Eye (tissue), 1 donor: ENCODE measurements at regions not wholly inside any gene's neighbourhood (a gene's known extent, or its start where the extent isn't known, plus 50 kb on each side); places are given as distances from the start of the nearest gene placed in this dataset.

Experiments used
- DNase-seq: peaks from one replicate; pipeline ENCODE4 v3.0.0-alpha.2; 2015

- peak; percentile 9 for DNase-seq
These were observed 94.6 kb downstream of the ZPLD1 start for GRCh38 chr3:102529452-102529851.

GRCh38 chr3:102530415-102531181 is 95.8 kb downstream of the ZPLD1 start:
- no peak for DNase-seq

DNA sequence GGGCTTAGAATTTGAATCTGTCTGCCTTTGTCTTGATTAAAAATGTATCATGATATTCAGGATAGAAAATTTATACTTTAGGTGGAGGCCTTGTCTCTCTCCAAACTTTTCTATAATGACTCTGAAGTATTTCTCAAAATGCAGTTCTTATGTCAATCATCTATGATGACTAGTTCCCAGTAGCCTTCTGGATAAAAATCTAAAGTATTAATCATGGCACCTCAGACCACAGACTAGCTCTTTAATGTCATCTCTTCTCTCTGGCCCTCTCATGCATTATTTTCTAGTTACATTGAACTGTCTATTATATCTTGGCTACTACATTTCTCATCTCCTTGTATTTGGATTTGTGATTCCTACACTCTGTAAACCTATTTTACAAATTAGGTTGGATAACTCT is 96.9 kb downstream of the ZPLD1 start:
- no peak for DNase-seq

DNA sequence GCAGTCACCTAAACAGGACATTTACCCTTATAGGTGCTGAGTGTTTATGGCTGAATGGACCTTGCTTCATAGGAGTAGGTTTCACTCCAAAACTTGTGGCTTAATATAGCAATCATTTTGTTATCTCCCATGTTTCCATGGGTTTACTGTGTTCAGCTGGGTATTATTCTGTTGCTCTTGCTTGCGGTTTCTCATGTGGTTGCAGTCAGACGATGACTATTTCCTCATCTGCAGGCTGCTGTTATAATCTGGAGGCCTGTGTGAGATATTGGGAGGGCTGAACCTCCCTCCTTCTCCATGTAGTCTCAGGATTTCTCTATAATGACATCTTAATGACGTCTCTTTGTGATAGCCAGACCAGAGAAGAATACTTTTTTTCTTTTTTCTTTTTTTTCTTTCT is 98.1 kb downstream of the ZPLD1 start:
- DNase-seq: no peak

- no peak for DNase-seq
These were observed 99.0 kb downstream of the ZPLD1 start for GRCh38 chr3:102533784-102534183.

DNA sequence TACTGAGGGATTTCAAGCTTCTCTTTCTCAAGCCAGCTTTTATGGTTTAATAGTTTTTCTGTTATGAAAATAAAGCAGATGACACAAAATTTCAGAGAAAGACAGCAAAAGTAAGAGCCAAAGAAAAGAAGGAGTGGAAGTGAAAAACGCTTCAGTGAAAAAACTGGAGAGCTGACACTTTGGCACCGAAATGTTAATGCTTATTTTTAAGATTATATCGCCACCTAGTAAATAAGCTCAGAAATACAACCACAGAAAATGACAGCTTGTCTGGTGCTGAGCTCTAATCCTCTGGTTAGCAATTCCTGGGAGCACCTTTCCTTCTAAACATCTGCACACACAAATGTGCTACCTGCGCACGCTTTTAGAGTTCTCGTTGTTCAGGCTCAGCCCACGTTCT is 101.6 kb downstream of the ZPLD1 start:
- peak; percentile 75 for DNase-seq

GRCh38 chr3:102537123-102537522 is 102.3 kb downstream of the ZPLD1 start:
- no peak for DNase-seq

- DNase-seq: no peak
These were observed 109.9 kb downstream of the ZPLD1 start for GRCh38 chr3:102544741-102545140.

DNA sequence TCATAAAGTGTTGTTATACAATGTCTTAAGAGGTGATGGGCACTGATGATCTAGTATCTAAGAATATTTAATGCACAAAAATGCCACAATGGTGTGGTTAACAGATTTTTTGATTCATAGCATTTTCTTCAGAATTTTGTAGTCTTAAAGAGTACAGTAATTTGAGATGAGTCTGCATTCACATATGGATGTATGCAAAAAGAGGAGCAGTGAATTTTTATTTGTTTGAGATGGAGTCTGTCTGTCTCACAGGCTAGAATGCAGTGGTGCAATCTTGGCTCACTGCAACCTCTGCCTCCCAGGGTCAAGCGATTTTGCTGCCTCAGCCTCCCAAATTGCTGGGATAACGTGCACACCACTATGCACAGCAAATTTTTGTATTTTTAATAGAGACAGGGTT is 110.5 kb downstream of the ZPLD1 start:
- no peak for DNase-seq

DNA sequence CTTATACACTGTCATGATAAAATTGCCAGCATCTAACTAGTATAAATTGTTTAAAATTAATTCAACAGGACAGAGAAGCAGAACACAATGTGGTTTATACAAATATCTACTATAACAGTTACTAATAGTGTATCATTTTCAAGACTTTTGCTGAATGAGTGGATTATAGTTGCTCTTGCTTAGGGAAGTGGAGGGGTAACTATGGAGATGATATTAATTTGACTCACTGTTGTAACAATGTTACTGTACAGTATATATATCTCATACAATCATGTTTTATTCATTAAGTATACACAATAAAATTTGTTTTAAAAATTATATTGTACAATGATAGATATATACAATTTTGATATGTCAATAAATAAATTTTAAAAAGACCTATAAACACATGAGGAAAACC is 119.1 kb downstream of the ZPLD1 start:
- no peak for DNase-seq

DNA sequence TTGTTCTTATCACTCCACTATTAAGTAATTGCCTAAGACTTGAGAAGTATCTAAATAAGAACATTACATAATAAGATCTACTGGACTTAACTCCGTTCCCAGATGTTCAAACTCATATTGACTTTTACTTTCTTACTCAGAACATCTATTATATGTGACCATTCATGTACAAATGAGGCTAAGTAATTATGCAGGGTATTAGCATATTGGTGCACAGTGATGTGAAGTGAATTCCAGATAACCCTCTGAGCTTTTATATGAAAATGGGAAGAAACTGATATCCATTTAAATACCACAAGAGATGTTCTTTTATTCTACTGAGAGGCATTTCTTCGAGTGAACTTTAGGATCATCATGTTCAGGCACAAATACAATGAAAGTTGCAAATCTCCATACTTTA is 135.7 kb downstream of the ZPLD1 start:
- no peak for DNase-seq

GRCh38 chr3:102571006-102571405 is 136.2 kb downstream of the ZPLD1 start:
- no peak for DNase-seq

- DNase-seq: no peak
These were observed 137.0 kb downstream of the ZPLD1 start for GRCh38 chr3:102571720-102572384.

DNA sequence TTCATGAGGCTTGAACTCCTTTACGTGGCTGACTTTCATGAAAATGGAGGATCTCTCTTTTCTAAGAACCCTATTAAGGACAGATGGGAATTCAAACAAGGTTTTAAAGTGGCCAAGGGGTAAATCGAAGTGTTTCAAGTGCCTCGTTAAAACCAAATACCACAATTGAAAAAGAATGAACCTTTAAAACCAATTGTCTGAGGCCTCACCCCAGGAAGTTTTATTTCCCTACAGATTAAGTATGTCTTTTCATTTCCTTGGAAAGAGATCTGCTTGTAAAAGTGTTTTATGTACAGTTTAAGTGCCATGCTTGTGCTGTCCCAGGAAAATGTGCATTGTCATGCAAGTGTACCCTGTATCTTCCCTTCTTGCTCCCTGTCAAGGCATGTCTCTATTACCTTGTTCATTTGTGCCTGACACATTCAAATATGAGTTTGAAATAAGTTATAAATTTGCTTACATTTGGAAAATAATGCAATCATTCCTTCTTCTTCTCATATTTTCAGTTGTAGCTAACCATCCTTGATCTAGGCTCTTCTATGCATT is 138.7 kb downstream of the ZPLD1 start:
- DNase-seq: no peak

DNA sequence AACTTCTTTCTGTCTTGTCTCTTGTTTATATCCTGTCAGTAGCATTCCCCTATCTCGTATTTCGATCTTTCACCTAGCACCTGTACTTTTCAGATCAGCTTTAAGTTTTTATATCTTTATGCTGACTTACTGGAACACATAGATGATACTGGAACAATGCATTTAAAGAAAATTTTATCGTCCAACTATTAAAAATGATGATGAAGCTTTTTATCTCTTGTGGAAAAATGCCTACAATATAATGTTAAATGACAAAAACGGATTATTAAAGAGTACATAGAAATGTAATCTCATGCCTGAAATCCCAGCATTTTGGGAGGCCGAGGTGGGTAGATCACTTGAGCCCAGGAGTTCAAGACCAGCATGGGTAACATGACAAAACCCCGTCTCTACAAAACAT is 139.5 kb downstream of the ZPLD1 start:
- DNase-seq: no peak

- no peak for DNase-seq
These were observed 141.8 kb downstream of the ZPLD1 start for GRCh38 chr3:102576651-102577050.

GRCh38 chr3:102577082-102577789 is 142.4 kb downstream of the ZPLD1 start:
- no peak for DNase-seq

DNA sequence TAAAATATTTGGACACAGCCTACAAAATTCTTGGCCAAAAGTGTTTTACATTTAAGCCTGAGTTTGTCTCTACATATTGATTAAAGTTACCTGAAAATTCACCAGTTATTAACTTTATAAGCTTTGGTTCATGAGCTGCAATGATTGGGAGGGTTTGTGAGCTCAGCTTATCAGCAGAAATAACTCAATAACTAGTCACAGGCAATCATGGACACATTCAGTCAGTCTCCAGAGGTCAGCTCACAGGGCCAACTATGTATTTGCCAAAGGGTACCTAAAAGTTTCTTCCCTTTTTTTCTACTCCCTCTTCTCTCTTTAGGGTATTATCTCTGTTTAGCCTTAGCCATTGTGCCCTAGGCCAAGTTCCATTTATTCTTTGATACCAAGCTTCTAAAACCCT is 145.9 kb downstream of the ZPLD1 start:
- DNase-seq: no peak

GRCh38 chr3:102586485-102586884 is 151.7 kb downstream of the ZPLD1 start:
- DNase-seq: no peak

GRCh38 chr3:102593812-102594602 is 159.2 kb downstream of the ZPLD1 start:
- no peak for DNase-seq

DNA sequence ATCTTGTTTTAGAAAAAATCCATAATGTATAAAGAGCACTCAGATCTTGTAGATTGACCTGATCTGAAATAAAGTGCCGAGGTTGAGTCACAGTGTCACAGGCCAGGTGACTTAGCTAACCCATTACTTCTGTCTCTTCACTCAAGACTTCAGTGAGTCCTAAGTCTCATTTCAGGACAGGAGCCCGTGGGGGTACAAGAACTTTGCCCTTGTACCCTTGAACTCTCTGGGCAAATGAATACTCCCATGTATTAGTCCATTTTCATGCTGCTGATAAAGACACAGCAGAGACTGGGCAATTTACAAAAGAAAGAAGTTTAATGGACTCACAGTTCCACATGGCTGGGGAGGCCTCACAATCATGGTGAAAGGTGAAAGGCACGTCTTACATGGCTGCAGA is 160.2 kb downstream of the ZPLD1 start:
- no peak for DNase-seq

DNA sequence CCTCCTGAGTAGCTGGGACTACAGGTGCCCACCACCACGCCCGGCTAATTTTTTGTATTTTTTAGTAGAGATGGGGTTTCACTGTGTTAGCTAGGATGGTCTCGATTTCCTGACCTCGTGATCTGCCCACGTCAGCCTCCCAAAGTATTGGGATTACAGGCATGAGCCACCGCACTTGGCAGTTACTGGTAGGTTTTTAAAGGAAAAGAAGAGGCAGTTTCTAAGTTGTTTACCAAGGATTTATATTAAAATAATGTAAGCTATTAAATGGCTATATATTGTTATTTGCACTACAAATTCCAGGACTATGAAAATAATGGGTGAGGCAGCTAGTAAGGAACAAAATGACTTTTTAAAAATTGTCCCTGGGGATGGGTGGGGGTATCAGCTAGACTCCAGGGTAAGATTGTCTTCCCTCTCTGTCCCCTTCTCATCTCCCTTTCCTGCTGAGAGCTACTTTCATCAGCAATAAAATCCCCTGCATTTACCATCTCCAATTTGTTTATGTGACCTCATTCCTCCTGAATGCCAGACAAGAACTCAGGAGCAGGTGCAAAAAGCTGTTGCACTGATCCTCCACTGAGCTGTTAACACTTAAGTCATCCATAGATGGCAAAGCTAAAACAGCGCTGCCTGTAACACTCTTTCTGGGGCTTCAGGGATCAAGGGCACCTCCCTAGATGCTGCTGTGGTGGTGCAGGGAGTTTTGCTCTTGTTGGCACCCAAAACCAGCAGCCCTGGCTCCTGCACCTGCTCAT is 165.2 kb downstream of the ZPLD1 start:
- DNase-seq: no peak
